HCT116 (cell line): ENCODE measurements at regions not wholly inside any gene's neighbourhood (a gene's known extent, or its start where the extent isn't known, plus 50 kb on each side); places are given as distances from the start of the nearest gene placed in this dataset.

Source experiments
- ATAC-seq: fragments of 200-7000 bp; cut with Tn5 transposase; 2 replicates; pipeline ENCODE4 v1.9.1; 2020; ENCODE audit warnings: mild to moderate bottlenecking, moderate library complexity
- BruUV-seq: library from RNA; stranded (reverse); fragments of 400-500 nt; replicated peaks from 2 replicates; lab custom pipeline; 2021; lab: Mats Ljungman, UMichigan
- CTCF ChIA-PET: fragments of 300-600 bp; sonication (Branson Sonifier 250); formaldehyde crosslinking; loops from one replicate; lab custom pipeline; 2021; ENCODE audit warnings: antibody characterized with exemption; lab: Charles Lee
- POLR2A ChIA-PET: fragments of 300-600, 350-600 bp; sonication (Branson Sonifier 250); formaldehyde crosslinking; loops from one replicate; lab custom pipeline; 2021; ENCODE audit warnings: antibody characterized with exemption; lab: Charles Lee
- RAD21 ChIA-PET, 2 experiments: fragments of 300-600 bp; sonication (Branson Sonifier 250); formaldehyde crosslinking; loops; one replicate each; lab custom pipeline; 2023; ENCODE audit warnings: low total read pairs in 2 of 2; ENCODE audit not compliant: uncharacterized antibody in 2 of 2, unreplicated experiment in 2 of 2, low non-redundant PET in 1 of 2; lab: Charles Lee
- DNase-seq: peaks from one replicate; pipeline ENCODE4 v3.0.0-alpha.2; 2010; ENCODE audit warnings: low read depth, low spot score
- H2AFZ ChIP-seq: fragments of 200-600 bp; shearing (Covaris generic), sonication (generic); 2 replicates; pipeline ENCODE4 v1.6.1; 2017; ENCODE audit warnings: low read depth, mixed run types, mixed read lengths, antibody characterized with exemption, low read length; ENCODE audit not compliant: poor library complexity, severe bottlenecking
- H3K27ac ChIP-seq: 2 replicates; pipeline ENCODE4 v1.5.1; 2012; ENCODE audit warnings: low read depth, low read length
- H3K27me3 ChIP-seq: fragments of 200-600 bp; sonication (generic); 2 replicates; pipeline ENCODE4 v1.6.1; 2016; ENCODE audit warnings: mixed run types, low read length, mixed read lengths; ENCODE audit not compliant: insufficient read depth
- H3K36me3 ChIP-seq, 2 experiments: fragments of 200-500 bp in 1 of 2; fragments of 200-600 bp in 1 of 2; sonication (Bioruptor generic) in 1 of 2; sonication (generic) in 1 of 2; 2 replicates each; pipeline versions ENCODE4 v1.5.1 to v1.6.1; 2014 to 2016; ENCODE audit warnings: low read length in 2 of 2, inconsistent platforms in 1 of 2, mixed read lengths in 1 of 2, mixed run types in 1 of 2; ENCODE audit not compliant: insufficient read depth in 2 of 2, control insufficient read depth in 1 of 2
- H3K4me1 ChIP-seq, 2 experiments: fragments of 200-600 bp in 1 of 2; sonication (generic) in 1 of 2; 2 replicates each; pipeline versions ENCODE4 v1.5.1 to v1.6.1; 2012 to 2017; ENCODE audit warnings: low read length in 2 of 2, inconsistent platforms in 1 of 2, mild to moderate bottlenecking in 1 of 2, mixed read lengths in 1 of 2, mixed run types in 1 of 2, moderate library complexity in 1 of 2; ENCODE audit not compliant: insufficient read depth in 2 of 2, control insufficient read depth in 1 of 2
- H3K4me2 ChIP-seq: fragments of 200-600 bp; sonication (generic); 2 replicates; pipeline ENCODE4 v1.6.1; 2017; ENCODE audit warnings: mixed run types, low read length, mixed read lengths
- H3K4me3 ChIP-seq, 2 experiments: fragments of 200-600 bp in 1 of 2; sonication (generic) in 1 of 2; replicated peaks in 1 of 2; 2 replicates each; pipeline ENCODE4 v1.5.1; 2011 to 2016; ENCODE audit warnings: low read length in 2 of 2, control low read depth in 1 of 2, low read depth in 1 of 2, mild to moderate bottlenecking in 1 of 2, mixed read lengths in 1 of 2, mixed run types in 1 of 2
- H3K79me2 ChIP-seq: fragments of 200-600 bp; sonication (generic); 2 replicates; pipeline ENCODE4 v1.6.1; 2017; ENCODE audit warnings: mild to moderate bottlenecking, mixed run types, low read length, moderate library complexity, mixed read lengths; ENCODE audit not compliant: insufficient read depth
- H3K9ac ChIP-seq: fragments of 200-600 bp; sonication (generic); 2 replicates; pipeline ENCODE4 v1.6.1; 2016; ENCODE audit warnings: low read length, mixed read lengths
- H3K9me2 ChIP-seq: fragments of 200-600 bp; sonication (generic), shearing (Covaris generic); 2 replicates; pipeline ENCODE4 v1.6.1; 2017; ENCODE audit warnings: mixed run types, mild to moderate bottlenecking, moderate library complexity; ENCODE audit not compliant: insufficient read depth
- H3K9me3 ChIP-seq, 2 experiments: fragments of 200-500 bp in 1 of 2; fragments of 200-600 bp in 1 of 2; sonication (Bioruptor generic) in 1 of 2; sonication (generic) in 1 of 2; 2 replicates each; pipeline ENCODE4 v1.6.1; 2014 to 2017; ENCODE audit warnings: low read length in 2 of 2, mixed read lengths in 2 of 2, inconsistent platforms in 1 of 2, low read depth in 1 of 2, mild to moderate bottlenecking in 1 of 2, mixed run types in 1 of 2, moderate library complexity in 1 of 2; ENCODE audit not compliant: control insufficient read depth in 1 of 2, insufficient read depth in 1 of 2
- H4K20me1 ChIP-seq: fragments of 200-600 bp; sonication (generic), shearing (Covaris generic); 2 replicates; pipeline ENCODE4 v1.6.1; 2017; ENCODE audit warnings: mixed run types, mild to moderate bottlenecking, moderate library complexity; ENCODE audit not compliant: insufficient read depth
- CBX3 ChIP-seq: IDR thresholded peaks from 2 replicates; pipeline ENCODE4 v1.6.1; 2012; ENCODE audit warnings: low read depth
- EZH2phosphoT487 ChIP-seq: fragments of 200-600 bp; IDR thresholded peaks from 2 replicates; pipeline ENCODE4 v1.6.1; 2018; ENCODE audit warnings: antibody characterized with exemption, borderline replicate concordance
- FOSL1 ChIP-seq: IDR thresholded peaks from 2 replicates; pipeline ENCODE4 v1.6.1; 2012; ENCODE audit warnings: low read depth
- POLR2A ChIP-seq: IDR thresholded peaks from 2 replicates; pipeline ENCODE4 v1.7.0; 2011; ENCODE audit warnings: borderline replicate concordance; ENCODE audit not compliant: insufficient read depth, insufficient read length; ENCODE audit errors: extremely low read depth
- ZFX ChIP-seq: fragments of 450-650 bp; IDR thresholded peaks from 2 replicates; pipeline ENCODE4 v1.6.1; 2017
- intact Hi-C: fragments of 100-400 bp; cut with micrococcal nuclease; formaldehyde crosslinking; loops from 2 replicates; pipeline ENCODE4 v1.10.0; 2022
- TF ChIP-seq, protein P1 (sequence below): IDR thresholded peaks from 2 replicates; pipeline ENCODE4 v1.6.1; 2012; ENCODE audit warnings: low read depth
- TF ChIP-seq, protein P2 (sequence below): IDR thresholded peaks from 2 replicates; pipeline ENCODE4 v1.6.1; 2011; ENCODE audit warnings: mild to moderate bottlenecking, low read length, moderate library complexity; ENCODE audit not compliant: insufficient replicate concordance; ENCODE audit errors: extremely low read depth

DNA sequence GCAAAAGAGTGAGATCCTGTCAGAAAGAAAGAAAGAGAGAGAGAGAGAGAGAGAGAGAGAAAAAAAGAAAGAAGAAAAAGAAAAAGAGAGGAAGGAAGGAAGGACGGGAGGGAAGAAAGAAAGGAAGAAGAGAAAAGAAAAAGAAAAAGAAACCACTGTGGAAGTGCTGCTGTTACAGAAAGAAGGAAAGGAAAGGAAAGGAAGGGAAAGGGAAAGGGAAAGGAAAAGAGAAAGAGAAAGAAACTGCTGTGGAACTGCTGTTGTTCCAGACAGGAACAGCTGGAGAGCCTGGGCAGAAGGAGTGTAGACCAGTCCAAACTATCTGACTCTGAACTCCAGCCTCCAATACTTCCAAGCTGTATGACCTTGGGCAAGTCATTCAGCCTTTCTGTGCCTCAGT lies 220.7 kb upstream of the WWC1 start (continued):
- TF ChIP-seq, protein P1, sequence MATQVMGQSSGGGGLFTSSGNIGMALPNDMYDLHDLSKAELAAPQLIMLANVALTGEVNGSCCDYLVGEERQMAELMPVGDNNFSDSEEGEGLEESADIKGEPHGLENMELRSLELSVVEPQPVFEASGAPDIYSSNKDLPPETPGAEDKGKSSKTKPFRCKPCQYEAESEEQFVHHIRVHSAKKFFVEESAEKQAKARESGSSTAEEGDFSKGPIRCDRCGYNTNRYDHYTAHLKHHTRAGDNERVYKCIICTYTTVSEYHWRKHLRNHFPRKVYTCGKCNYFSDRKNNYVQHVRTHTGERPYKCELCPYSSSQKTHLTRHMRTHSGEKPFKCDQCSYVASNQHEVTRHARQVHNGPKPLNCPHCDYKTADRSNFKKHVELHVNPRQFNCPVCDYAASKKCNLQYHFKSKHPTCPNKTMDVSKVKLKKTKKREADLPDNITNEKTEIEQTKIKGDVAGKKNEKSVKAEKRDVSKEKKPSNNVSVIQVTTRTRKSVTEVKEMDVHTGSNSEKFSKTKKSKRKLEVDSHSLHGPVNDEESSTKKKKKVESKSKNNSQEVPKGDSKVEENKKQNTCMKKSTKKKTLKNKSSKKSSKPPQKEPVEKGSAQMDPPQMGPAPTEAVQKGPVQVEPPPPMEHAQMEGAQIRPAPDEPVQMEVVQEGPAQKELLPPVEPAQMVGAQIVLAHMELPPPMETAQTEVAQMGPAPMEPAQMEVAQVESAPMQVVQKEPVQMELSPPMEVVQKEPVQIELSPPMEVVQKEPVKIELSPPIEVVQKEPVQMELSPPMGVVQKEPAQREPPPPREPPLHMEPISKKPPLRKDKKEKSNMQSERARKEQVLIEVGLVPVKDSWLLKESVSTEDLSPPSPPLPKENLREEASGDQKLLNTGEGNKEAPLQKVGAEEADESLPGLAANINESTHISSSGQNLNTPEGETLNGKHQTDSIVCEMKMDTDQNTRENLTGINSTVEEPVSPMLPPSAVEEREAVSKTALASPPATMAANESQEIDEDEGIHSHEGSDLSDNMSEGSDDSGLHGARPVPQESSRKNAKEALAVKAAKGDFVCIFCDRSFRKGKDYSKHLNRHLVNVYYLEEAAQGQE, result no peak
- TF ChIP-seq EZH2phosphoT487 (no peak), POLR2A (no peak), CBX3 (no peak)

DNA sequence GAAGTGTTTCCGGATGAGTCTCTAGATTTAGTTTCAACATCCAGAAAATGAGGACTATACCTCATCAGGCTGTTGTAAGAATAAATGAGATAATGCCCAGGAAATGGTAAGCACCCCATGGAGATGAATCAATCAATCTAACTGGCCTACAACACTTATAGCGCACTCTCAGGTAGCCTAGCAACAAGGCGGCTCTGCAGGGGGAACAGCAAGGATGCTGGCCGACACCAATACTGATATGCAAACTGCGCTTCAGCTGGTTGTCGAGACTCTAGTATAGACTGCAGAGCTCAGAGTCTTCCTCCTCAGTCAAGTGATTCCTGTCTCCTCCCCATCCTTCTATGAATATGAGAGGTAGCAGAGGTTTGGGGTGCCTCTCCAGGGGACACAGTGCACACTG lies 218.8 kb upstream of the WWC1 start:
- H3K27me3 ChIP-seq, result peaks cover 20% of the 10 kb centered on the region
- CTCF ChIA-PET, result no interaction called here
- no peak overlapping the region for H3K4me2 ChIP-seq
- TF ChIP-seq CBX3, result no peak
- TF ChIP-seq, protein P2, sequence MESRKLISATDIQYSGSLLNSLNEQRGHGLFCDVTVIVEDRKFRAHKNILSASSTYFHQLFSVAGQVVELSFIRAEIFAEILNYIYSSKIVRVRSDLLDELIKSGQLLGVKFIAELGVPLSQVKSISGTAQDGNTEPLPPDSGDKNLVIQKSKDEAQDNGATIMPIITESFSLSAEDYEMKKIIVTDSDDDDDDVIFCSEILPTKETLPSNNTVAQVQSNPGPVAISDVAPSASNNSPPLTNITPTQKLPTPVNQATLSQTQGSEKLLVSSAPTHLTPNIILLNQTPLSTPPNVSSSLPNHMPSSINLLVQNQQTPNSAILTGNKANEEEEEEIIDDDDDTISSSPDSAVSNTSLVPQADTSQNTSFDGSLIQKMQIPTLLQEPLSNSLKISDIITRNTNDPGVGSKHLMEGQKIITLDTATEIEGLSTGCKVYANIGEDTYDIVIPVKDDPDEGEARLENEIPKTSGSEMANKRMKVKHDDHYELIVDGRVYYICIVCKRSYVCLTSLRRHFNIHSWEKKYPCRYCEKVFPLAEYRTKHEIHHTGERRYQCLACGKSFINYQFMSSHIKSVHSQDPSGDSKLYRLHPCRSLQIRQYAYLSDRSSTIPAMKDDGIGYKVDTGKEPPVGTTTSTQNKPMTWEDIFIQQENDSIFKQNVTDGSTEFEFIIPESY, result no peak
- TF ChIP-seq FOSL1, result no peak
- no peak for TF ChIP-seq ZFX
- H3K27ac ChIP-seq, result no peak overlapping the region
- H3K9me3 ChIP-seq, result no peaks in the 10 kb centered on the region
- BruUV-seq, result no TSS peak
- ATAC-seq (no peak), DNase-seq (no peak)
- H3K9ac ChIP-seq, result no peak overlapping the region
- H3K4me3 ChIP-seq, result no peak overlapping the region
- POLR2A ChIA-PET, result no interaction called here
- no peaks in the 10 kb centered on the region for H3K36me3 ChIP-seq
- no peak overlapping the region for H2AFZ ChIP-seq
- no peaks in the 10 kb centered on the region for H3K9me2 ChIP-seq
- RAD21 ChIA-PET, result no interaction called here
- H3K4me1 ChIP-seq, result no peaks in the 10 kb centered on the region
- intact Hi-C loops, result no loop called here
- H3K79me2 ChIP-seq, result no peaks in the 10 kb centered on the region
- no peaks in the 10 kb centered on the region for H4K20me1 ChIP-seq
